ENCODE measurements at regions not wholly inside any gene's neighbourhood (a gene's known extent, or its start where the extent isn't known, plus 50 kb on each side); places are given as distances from the start of the nearest gene placed in this dataset.

DNA sequence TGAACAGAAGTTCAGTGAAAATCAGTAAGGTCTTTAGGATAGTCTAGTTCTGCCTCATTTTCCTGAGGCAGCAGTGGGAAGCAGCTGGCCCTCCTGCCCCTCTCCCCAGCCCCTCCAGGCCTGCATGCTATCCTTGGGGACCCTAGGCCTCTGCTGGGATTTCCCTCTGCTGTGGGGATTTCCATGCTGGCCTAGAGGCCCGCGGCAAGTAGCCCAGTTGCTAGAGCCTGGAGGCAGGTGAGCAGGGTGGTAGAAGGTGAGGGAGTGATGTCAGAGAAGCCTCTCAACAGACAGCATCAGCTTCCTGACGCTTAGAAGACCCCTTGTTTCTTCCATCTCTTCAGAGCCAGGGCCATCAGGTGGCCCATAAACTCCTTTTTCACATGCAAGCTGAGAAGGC, 305.8 kb upstream of the THBS1 start (continued):
- TF ChIP-seq EP300 (IDR thresholded peaks at IDR 0.05; ENCODE audit: borderline replicate concordance in 1 of 2, low read depth in 1 of 2, low read length in 1 of 2) (no peak), EZH2phosphoT487 (IDR thresholded peaks at IDR 0.05; ENCODE audit: borderline replicate concordance, low read depth) (no peak), RXRA (IDR thresholded peaks at IDR 0.05; ENCODE audit: borderline replicate concordance, low read depth) (no peak)

DNA sequence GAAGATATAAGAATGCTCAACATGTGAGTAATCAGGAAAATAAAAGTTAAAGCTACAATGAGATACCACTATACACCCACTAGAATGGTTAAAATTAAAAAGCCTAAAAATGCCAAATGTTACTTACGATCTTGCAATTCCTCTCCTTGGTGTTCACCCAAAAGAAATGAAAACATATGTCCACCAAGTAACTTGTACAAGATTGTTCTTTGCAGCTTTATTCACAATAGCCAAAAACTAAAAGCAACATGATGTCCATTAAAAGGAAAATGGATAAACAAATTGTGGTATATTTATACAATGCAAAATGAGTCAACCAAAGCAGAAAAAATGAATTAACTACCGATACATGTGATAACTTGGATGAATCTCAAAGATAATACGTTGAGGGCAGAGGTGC, 301.6 kb upstream of the THBS1 start:
- no peaks in the 10 kb centered on the region for H3K36me3 ChIP-seq (replicated peaks in 1 of 2; ENCODE audit: control insufficient read depth in 1 of 2, insufficient read depth in 2 of 2, low read length in 1 of 2)
- peaks cover 5% of the 10 kb centered on the region for H3F3A ChIP-seq (replicated peaks; ENCODE audit: insufficient read depth)
- H3K27ac ChIP-seq (ENCODE audit: low read depth in 2 of 2, low read length in 1 of 2), result no peak overlapping the region
- H3K4me3 ChIP-seq (ENCODE audit: low read depth in 2 of 2, low read length in 1 of 2), result no peak overlapping the region
- no peak overlapping the region for H3K4me2 ChIP-seq
- H3K79me2 ChIP-seq (ENCODE audit: insufficient read depth), result no peaks in the 10 kb centered on the region
- no peaks in the 10 kb centered on the region for H3K9me2 ChIP-seq
- WGBS (ENCODE audit: low lambda C conversion rate), result 89% methylated on average over 3 of the region's 3 CpGs
- DNase-seq, result no peak
- H2AFZ ChIP-seq (ENCODE audit: low read depth), result no peak overlapping the region
- no peak overlapping the region for H3K9ac ChIP-seq
- no peaks in the 10 kb centered on the region for H3K27me3 ChIP-seq (ENCODE audit: insufficient read depth)
- ChIA-PET POLR2A (no interaction called here), CTCF (no interaction called here)
- TF ChIP-seq SMC3 (IDR thresholded peaks at IDR 0.05; ENCODE audit: low read depth, low read length) (no peak), RFX5 (IDR thresholded peaks at IDR 0.05; ENCODE audit: low read length) (no peak)
- H4K20me1 ChIP-seq (ENCODE audit: insufficient read depth), result no peaks in the 10 kb centered on the region
- no peaks in the 10 kb centered on the region for H3K9me3 ChIP-seq
- peaks cover 2 to 6% of the 10 kb centered on the region in 2 experiments; a peak in 1 of 4 replicates for H3K4me1 ChIP-seq (ENCODE audit: control insufficient read depth in 1 of 2, insufficient read depth in 2 of 2, low read depth in 1 of 2, low read length in 1 of 2)

DNA sequence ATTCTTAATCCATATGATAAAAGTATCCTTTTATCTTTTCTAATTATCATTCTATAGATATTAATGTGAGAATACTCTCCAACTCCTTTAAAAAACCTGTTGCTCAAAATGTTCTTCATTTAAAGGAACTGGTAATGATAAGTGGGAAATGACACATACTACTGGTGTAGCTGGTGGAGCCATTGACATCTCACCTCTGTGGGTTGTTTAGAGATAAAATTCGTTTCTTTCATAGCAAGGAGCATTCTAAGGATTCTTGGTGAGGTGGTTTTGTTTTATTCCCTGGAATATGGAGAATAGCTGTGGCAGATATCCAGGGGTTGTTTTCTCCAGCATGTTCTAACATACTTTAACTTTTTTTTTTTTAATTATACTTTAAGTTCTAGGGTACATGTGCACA, 299.8 kb upstream of the THBS1 start:
- Histone ChIP-seq H2AFZ (ENCODE audit: low read depth) (no peak overlapping the region), H3K9ac (no peak overlapping the region), H3K9me3 (no peaks in the 10 kb centered on the region), H3K27me3 (ENCODE audit: insufficient read depth) (no peaks in the 10 kb centered on the region), H3K79me2 (ENCODE audit: insufficient read depth) (no peaks in the 10 kb centered on the region), H3K27ac (ENCODE audit: low read depth in 2 of 2, low read length in 1 of 2) (no peak overlapping the region), H3K4me3 (ENCODE audit: low read depth in 2 of 2, low read length in 1 of 2) (no peak overlapping the region), H3K4me2 (no peak overlapping the region), H3K9me2 (no peaks in the 10 kb centered on the region), H4K20me1 (ENCODE audit: insufficient read depth) (no peaks in the 10 kb centered on the region), H3K36me3 (replicated peaks in 1 of 2; ENCODE audit: control insufficient read depth in 1 of 2, insufficient read depth in 2 of 2, low read length in 1 of 2) (no peaks in the 10 kb centered on the region), H3F3A (replicated peaks; ENCODE audit: insufficient read depth) (peaks cover 17% of the 10 kb centered on the region), H3K4me1 (ENCODE audit: control insufficient read depth in 1 of 2, insufficient read depth in 2 of 2, low read depth in 1 of 2, low read length in 1 of 2) (peaks cover 0 to 13% of the 10 kb centered on the region in 2 experiments; a peak in 3 of 4 replicates)
- DNase-seq, result no peak
- POLR2A ChIA-PET, result no interaction called here
- WGBS (ENCODE audit: low lambda C conversion rate), result 86% methylated on average over 1 of the region's 1 CpG
- CTCF ChIA-PET, result interaction anchor here (0.6 kb wide), 1 partner anchor 475 kb away, joined by 3 read pairs; no protein-coding TSS in a partner anchor
- TF ChIP-seq EZH2phosphoT487 (IDR thresholded peaks at IDR 0.05; ENCODE audit: borderline replicate concordance, low read depth), result no peak
- TF ChIP-seq, protein P1, sequence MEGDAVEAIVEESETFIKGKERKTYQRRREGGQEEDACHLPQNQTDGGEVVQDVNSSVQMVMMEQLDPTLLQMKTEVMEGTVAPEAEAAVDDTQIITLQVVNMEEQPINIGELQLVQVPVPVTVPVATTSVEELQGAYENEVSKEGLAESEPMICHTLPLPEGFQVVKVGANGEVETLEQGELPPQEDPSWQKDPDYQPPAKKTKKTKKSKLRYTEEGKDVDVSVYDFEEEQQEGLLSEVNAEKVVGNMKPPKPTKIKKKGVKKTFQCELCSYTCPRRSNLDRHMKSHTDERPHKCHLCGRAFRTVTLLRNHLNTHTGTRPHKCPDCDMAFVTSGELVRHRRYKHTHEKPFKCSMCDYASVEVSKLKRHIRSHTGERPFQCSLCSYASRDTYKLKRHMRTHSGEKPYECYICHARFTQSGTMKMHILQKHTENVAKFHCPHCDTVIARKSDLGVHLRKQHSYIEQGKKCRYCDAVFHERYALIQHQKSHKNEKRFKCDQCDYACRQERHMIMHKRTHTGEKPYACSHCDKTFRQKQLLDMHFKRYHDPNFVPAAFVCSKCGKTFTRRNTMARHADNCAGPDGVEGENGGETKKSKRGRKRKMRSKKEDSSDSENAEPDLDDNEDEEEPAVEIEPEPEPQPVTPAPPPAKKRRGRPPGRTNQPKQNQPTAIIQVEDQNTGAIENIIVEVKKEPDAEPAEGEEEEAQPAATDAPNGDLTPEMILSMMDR (IDR thresholded peaks at IDR 0.05), result no peak
- TF ChIP-seq, protein P2, sequence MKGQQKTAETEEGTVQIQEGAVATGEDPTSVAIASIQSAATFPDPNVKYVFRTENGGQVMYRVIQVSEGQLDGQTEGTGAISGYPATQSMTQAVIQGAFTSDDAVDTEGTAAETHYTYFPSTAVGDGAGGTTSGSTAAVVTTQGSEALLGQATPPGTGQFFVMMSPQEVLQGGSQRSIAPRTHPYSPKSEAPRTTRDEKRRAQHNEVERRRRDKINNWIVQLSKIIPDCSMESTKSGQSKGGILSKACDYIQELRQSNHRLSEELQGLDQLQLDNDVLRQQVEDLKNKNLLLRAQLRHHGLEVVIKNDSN (IDR thresholded peaks at IDR 0.05; ENCODE audit: borderline replicate concordance, low read depth), result no peak
- no peak for TF ChIP-seq JUND (IDR thresholded peaks at IDR 0.05)
- TF ChIP-seq, protein P3, sequence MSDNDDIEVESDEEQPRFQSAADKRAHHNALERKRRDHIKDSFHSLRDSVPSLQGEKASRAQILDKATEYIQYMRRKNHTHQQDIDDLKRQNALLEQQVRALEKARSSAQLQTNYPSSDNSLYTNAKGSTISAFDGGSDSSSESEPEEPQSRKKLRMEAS (IDR thresholded peaks at IDR 0.05; ENCODE audit: low read depth), result no peak
- TF ChIP-seq, protein P4, sequence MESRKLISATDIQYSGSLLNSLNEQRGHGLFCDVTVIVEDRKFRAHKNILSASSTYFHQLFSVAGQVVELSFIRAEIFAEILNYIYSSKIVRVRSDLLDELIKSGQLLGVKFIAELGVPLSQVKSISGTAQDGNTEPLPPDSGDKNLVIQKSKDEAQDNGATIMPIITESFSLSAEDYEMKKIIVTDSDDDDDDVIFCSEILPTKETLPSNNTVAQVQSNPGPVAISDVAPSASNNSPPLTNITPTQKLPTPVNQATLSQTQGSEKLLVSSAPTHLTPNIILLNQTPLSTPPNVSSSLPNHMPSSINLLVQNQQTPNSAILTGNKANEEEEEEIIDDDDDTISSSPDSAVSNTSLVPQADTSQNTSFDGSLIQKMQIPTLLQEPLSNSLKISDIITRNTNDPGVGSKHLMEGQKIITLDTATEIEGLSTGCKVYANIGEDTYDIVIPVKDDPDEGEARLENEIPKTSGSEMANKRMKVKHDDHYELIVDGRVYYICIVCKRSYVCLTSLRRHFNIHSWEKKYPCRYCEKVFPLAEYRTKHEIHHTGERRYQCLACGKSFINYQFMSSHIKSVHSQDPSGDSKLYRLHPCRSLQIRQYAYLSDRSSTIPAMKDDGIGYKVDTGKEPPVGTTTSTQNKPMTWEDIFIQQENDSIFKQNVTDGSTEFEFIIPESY (IDR thresholded peaks at IDR 0.05; ENCODE audit: borderline replicate concordance, low read depth), result no peak
- TF ChIP-seq, protein P5, sequence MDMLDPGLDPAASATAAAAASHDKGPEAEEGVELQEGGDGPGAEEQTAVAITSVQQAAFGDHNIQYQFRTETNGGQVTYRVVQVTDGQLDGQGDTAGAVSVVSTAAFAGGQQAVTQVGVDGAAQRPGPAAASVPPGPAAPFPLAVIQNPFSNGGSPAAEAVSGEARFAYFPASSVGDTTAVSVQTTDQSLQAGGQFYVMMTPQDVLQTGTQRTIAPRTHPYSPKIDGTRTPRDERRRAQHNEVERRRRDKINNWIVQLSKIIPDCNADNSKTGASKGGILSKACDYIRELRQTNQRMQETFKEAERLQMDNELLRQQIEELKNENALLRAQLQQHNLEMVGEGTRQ (IDR thresholded peaks at IDR 0.05; ENCODE audit: borderline replicate concordance, low read depth, low read length), result no peak
- no peak for TF ChIP-seq RFX5 (IDR thresholded peaks at IDR 0.05; ENCODE audit: low read length)
- no peak for TF ChIP-seq SIN3A (IDR thresholded peaks at IDR 0.05; ENCODE audit: borderline replicate concordance, low read depth, low read length)
- TF ChIP-seq, protein P6, sequence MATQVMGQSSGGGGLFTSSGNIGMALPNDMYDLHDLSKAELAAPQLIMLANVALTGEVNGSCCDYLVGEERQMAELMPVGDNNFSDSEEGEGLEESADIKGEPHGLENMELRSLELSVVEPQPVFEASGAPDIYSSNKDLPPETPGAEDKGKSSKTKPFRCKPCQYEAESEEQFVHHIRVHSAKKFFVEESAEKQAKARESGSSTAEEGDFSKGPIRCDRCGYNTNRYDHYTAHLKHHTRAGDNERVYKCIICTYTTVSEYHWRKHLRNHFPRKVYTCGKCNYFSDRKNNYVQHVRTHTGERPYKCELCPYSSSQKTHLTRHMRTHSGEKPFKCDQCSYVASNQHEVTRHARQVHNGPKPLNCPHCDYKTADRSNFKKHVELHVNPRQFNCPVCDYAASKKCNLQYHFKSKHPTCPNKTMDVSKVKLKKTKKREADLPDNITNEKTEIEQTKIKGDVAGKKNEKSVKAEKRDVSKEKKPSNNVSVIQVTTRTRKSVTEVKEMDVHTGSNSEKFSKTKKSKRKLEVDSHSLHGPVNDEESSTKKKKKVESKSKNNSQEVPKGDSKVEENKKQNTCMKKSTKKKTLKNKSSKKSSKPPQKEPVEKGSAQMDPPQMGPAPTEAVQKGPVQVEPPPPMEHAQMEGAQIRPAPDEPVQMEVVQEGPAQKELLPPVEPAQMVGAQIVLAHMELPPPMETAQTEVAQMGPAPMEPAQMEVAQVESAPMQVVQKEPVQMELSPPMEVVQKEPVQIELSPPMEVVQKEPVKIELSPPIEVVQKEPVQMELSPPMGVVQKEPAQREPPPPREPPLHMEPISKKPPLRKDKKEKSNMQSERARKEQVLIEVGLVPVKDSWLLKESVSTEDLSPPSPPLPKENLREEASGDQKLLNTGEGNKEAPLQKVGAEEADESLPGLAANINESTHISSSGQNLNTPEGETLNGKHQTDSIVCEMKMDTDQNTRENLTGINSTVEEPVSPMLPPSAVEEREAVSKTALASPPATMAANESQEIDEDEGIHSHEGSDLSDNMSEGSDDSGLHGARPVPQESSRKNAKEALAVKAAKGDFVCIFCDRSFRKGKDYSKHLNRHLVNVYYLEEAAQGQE (IDR thresholded peaks at IDR 0.05; ENCODE audit: low read depth, low read length), result no peak
- TF ChIP-seq MXI1 (IDR thresholded peaks at IDR 0.05; ENCODE audit: low read depth, low read length), result no peak
- TF ChIP-seq FOXM1 (IDR thresholded peaks at IDR 0.05; ENCODE audit: low read depth), result no peak
- no peak for TF ChIP-seq NFIC (IDR thresholded peaks at IDR 0.05; ENCODE audit: borderline replicate concordance)

All from SK-N-SH (cell line).